K562 (cell line): ENCODE measurements at regions not wholly inside any gene's neighbourhood (a gene's known extent, or its start where the extent isn't known, plus 50 kb on each side); places are given as distances from the start of the nearest gene placed in this dataset.

Source experiments
- ATAC-seq: fragments of 200-7000 bp; cut with Tn5 transposase; 3 replicates; pipeline ENCODE4 v1.9.1; 2020; ENCODE audit warnings: moderate library complexity
- BruUV-seq: library from RNA; stranded (reverse); fragments of 400-500 nt; replicated peaks from 2 replicates; lab custom pipeline; 2021; lab: Mats Ljungman, UMichigan
- CTCF ChIA-PET: fragments of 300-600 bp; formaldehyde crosslinking; extraction: SDS; loops from one replicate; lab custom pipeline; 2021; ENCODE audit warnings: low intra/inter-chr PET ratio; lab: Yijun Ruan, JAX
- POLR2A ChIA-PET: fragments of 300-600, 350-650 bp; sonication (Branson Sonifier 250); formaldehyde crosslinking; extraction: SDS; loops from one replicate; lab custom pipeline; 2021; ENCODE audit warnings: antibody characterized with exemption, inconsistent platforms; lab: Yijun Ruan, JAX
- DNase-seq, 4 experiments: peaks; one replicate each; pipeline versions ENCODE4 v3.0.0 to v3.0.0-alpha.2; 2011 to 2018; ENCODE audit warnings: low spot score in 3 of 4, mixed read lengths in 3 of 4; ENCODE audit errors: extremely low read depth in 1 of 4
- FAIRE-seq: peaks from 2 replicates; lab custom pipeline; 2011; peaks lifted over from hg19 to GRCh38; lab: Jason Lieb, UNC
- H2AFZ ChIP-seq: 2 replicates; pipeline ENCODE4 v1.6.0; 2011; ENCODE audit warnings: low read depth, low read length, control low read depth, inconsistent platforms
- H3K27ac ChIP-seq: fragments of 200-600 bp; 3 replicates; pipeline ENCODE4 v1.8.0; 2011; ENCODE audit warnings: low read depth, mild to moderate bottlenecking, control low read depth, inconsistent platforms, low read length, moderate library complexity, mixed read lengths; ENCODE audit errors: extremely low read depth
- H3K27me3 ChIP-seq, 2 experiments: fragments of 300-600 bp in 1 of 2; 2 replicates in 1 of 2; 3 replicates in 1 of 2; pipeline versions ENCODE4 v1.6.0 to v1.8.0; 2011; ENCODE audit warnings: inconsistent platforms in 2 of 2, low read length in 2 of 2, mild to moderate bottlenecking in 1 of 2, mixed read lengths in 1 of 2, moderate library complexity in 1 of 2; ENCODE audit not compliant: control insufficient read depth in 2 of 2, insufficient read depth in 2 of 2
- H3K36me3 ChIP-seq: fragments of 300-600 bp; 3 replicates; pipeline ENCODE4 v1.8.0; 2011; ENCODE audit warnings: mild to moderate bottlenecking, low read length, inconsistent platforms; ENCODE audit not compliant: control insufficient read depth, insufficient read depth
- H3K4me1 ChIP-seq, 2 experiments: fragments of 200-600 bp in 1 of 2; replicated peaks in 1 of 2; 2 replicates in 1 of 2; 3 replicates in 1 of 2; pipeline versions ENCODE4 v1.5.1 to v1.8.0; 2011; ENCODE audit warnings: inconsistent platforms in 2 of 2, low read length in 2 of 2, mild to moderate bottlenecking in 1 of 2, mixed read lengths in 1 of 2, moderate library complexity in 1 of 2; ENCODE audit not compliant: control insufficient read depth in 2 of 2, insufficient read depth in 2 of 2
- H3K4me2 ChIP-seq: 2 replicates; pipeline ENCODE4 v1.6.1; 2011; ENCODE audit warnings: low read length, control low read depth, inconsistent platforms, mixed read lengths; ENCODE audit not compliant: insufficient read depth
- H3K4me3 ChIP-seq: fragments of 200-600 bp; sonication (generic), shearing (Covaris generic); 2 replicates; pipeline ENCODE4 v1.5.1; 2016; ENCODE audit warnings: control low read depth, inconsistent platforms
- H3K79me2 ChIP-seq: fragments of 200-600 bp; 3 replicates; pipeline ENCODE4 v1.8.0; 2011; ENCODE audit warnings: low read length, inconsistent platforms; ENCODE audit not compliant: control insufficient read depth, insufficient read depth
- H3K9ac ChIP-seq, 2 experiments: 2 replicates each; pipeline versions ENCODE4 v1.6.0 to v1.6.1; 2011; ENCODE audit warnings: low read depth in 2 of 2, low read length in 2 of 2, control low read depth in 1 of 2, inconsistent platforms in 1 of 2, mild to moderate bottlenecking in 1 of 2, mixed read lengths in 1 of 2; ENCODE audit not compliant: insufficient read depth in 1 of 2
- H3K9me1 ChIP-seq: one replicate; pipeline ENCODE4 v1.6.0; 2011; ENCODE audit warnings: inconsistent platforms, mild to moderate bottlenecking, low read length, moderate library complexity; ENCODE audit not compliant: control insufficient read depth, insufficient read depth
- H3K9me3 ChIP-seq: replicated peaks from 2 replicates; pipeline ENCODE4 v1.5.1; 2011; ENCODE audit warnings: low read depth, low read length, inconsistent platforms; ENCODE audit not compliant: control insufficient read depth, insufficient read depth
- H4K20me1 ChIP-seq: replicated peaks from 2 replicates; pipeline ENCODE4 v1.6.1; 2011; ENCODE audit warnings: low read length, inconsistent platforms, mixed read lengths; ENCODE audit not compliant: control insufficient read depth, insufficient read depth
- DPF2 ChIP-seq: fragments of 450-650 bp; IDR thresholded peaks from 2 replicates; pipeline ENCODE4 v1.6.1; 2016
- GTF3C2 ChIP-seq: IDR thresholded peaks from 3 replicates; pipeline ENCODE4 v1.6.1; 2011; ENCODE audit warnings: borderline replicate concordance, mild to moderate bottlenecking, moderate library complexity; ENCODE audit not compliant: insufficient read length; ENCODE audit errors: extremely low read depth
- HDAC8 ChIP-seq: fragments of 450-650 bp; IDR thresholded peaks from 2 replicates; pipeline ENCODE4 v1.6.1; 2016; ENCODE audit warnings: mild to moderate bottlenecking, missing genetic modification characterization, moderate library complexity, missing compliant biosample characterization
- HNRNPL ChIP-seq: fragments of 200-400 bp; formaldehyde crosslinking; IDR thresholded peaks from 2 replicates; pipeline ENCODE4 v1.6.1; 2017; ENCODE audit warnings: low read depth, mild to moderate bottlenecking, low read length
- RBBP5 ChIP-seq: fragments of 200-600 bp; sonication (generic); IDR thresholded peaks from 2 replicates; pipeline ENCODE4 v1.6.1; 2012; ENCODE audit warnings: borderline replicate concordance, mild to moderate bottlenecking, low read length, control low read depth, inconsistent platforms; ENCODE audit not compliant: insufficient read depth, poor library complexity, severe bottlenecking
- SAFB2 ChIP-seq: fragments of 200-400 bp; formaldehyde crosslinking; IDR thresholded peaks from 2 replicates; pipeline ENCODE4 v1.6.1; 2018; ENCODE audit warnings: borderline replicate concordance, low read length, low read depth, moderate library complexity; ENCODE audit not compliant: severe bottlenecking
- SMAD4 ChIP-seq: fragments of 250-450 bp; sonication (Bioruptor Pico); conservative IDR thresholded peaks from 2 replicates; pipeline ENCODE4 v1.8.0; 2021; ENCODE audit warnings: inconsistent platforms, mild to moderate bottlenecking, moderate library complexity
- TBL1XR1 ChIP-seq, 2 experiments: IDR thresholded peaks; 2 replicates each; pipeline ENCODE4 v1.6.1; 2012; ENCODE audit warnings: improper control_type of control experiment in 2 of 2, low read length in 2 of 2, mild to moderate bottlenecking in 1 of 2
- ZBTB33 ChIP-seq: sonication (generic); formaldehyde crosslinking; IDR thresholded peaks from 2 replicates; pipeline ENCODE4 v1.8.1; 2023; ENCODE audit warnings: mild to moderate bottlenecking, missing genetic modification reagents
- ZNF354B ChIP-seq: fragments of 250-450 bp; sonication (Bioruptor Pico); IDR thresholded peaks from 2 replicates; pipeline ENCODE4 v1.4.0; 2020
- ZNF561 ChIP-seq: fragments of 450-650 bp; formaldehyde crosslinking; conservative IDR thresholded peaks from 2 replicates; pipeline ENCODE4 v1.4.0; 2020; ENCODE audit warnings: mild to moderate bottlenecking, moderate library complexity
- ZNF778 ChIP-seq: fragments of 450-650 bp; formaldehyde crosslinking; IDR thresholded peaks from 2 replicates; pipeline ENCODE4 v1.4.0; 2020; ENCODE audit warnings: mild to moderate bottlenecking, moderate library complexity
- WGBS: fragments of 100-300 bp; shearing (Covaris generic); methylation state at CpG from one replicate; pipeline ENCODE4 v1.1.6; 2016; ENCODE audit warnings: low coverage, mixed read lengths; ENCODE audit not compliant: insufficient coverage; ENCODE audit errors: missing lambda C conversion rate; 5-methylcytosine and 5-hydroxymethylcytosine counted together
- in situ Hi-C: fragments of 300-500 bp; cut with MboI; formaldehyde crosslinking; loops from 4 replicates; pipeline ENCODE4 v1.15.0; 2018; ENCODE audit warnings: inconsistent platforms, mixed read lengths
- intact Hi-C: fragments of 100-400 bp; cut with micrococcal nuclease; formaldehyde crosslinking; loops from 2 replicates; pipeline ENCODE4 v1.14.2; 2022

GRCh38 chr4:114208574-114209151 lies 229.2 kb upstream of the ARSJ start:
- H3K4me2 ChIP-seq: no peak overlapping the region
- H3K79me2 ChIP-seq: no peaks in the 10 kb centered on the region
- no peak for DNase-seq
- no peaks in the 10 kb centered on the region for H3K9me3 ChIP-seq
- no peaks in the 10 kb centered on the region for H4K20me1 ChIP-seq
- H3K4me1 ChIP-seq: no peaks in the 10 kb centered on the region
- FAIRE-seq: no peak
- WGBS: 0% methylated on average over 3 of the region's 3 CpGs
- H3K27me3 ChIP-seq: no peaks in the 10 kb centered on the region
- intact Hi-C loops (no loop called here), in situ Hi-C loops (no loop called here)
- ChIA-PET POLR2A (no interaction called here), CTCF (no interaction called here)
- BruUV-seq: no TSS peak
- no peak overlapping the region for H3K27ac ChIP-seq
- H3K9me1 ChIP-seq: no peaks in the 10 kb centered on the region
- no peaks in the 10 kb centered on the region for H3K36me3 ChIP-seq
- H3K4me3 ChIP-seq: no peak overlapping the region
- H3K9ac ChIP-seq: no peak overlapping the region
- TF ChIP-seq ZBTB33 (CRISPR knock-in tag) (no peak), RBBP5 (no peak), TBL1XR1 (IDR thresholded peaks at IDR 0.05; ENCODE audit: low read length in 2 of 2) (no peak)
- H2AFZ ChIP-seq: no peak overlapping the region
- ATAC-seq: no peak

GRCh38 chr4:114209584-114209983 lies 230.1 kb upstream of the ARSJ start:
- no TSS peak for BruUV-seq
- in situ Hi-C loops (no loop called here), intact Hi-C loops (no loop called here)
- TF ChIP-seq ZNF354B (CRISPR knock-in tag): no peak
- TF ChIP-seq SMAD4 (CRISPR knock-in tag): no peak
- no peak for TF ChIP-seq ZNF561 (CRISPR knock-in tag)
- no peak for TF ChIP-seq DPF2
- no peak for TF ChIP-seq ZNF778
- TF ChIP-seq GTF3C2: no peak
- no peak for TF ChIP-seq SAFB2
- TF ChIP-seq HNRNPL: no peak
- TF ChIP-seq HDAC8 (tag): no peak
- Histone ChIP-seq H2AFZ (no peak overlapping the region), H3K4me3 (no peak overlapping the region), H3K27ac (no peak overlapping the region), H3K9me1 (no peaks in the 10 kb centered on the region), H3K27me3 (no peaks in the 10 kb centered on the region), H3K36me3 (no peaks in the 10 kb centered on the region), H4K20me1 (no peaks in the 10 kb centered on the region), H3K4me2 (no peak overlapping the region), H3K9ac (no peak overlapping the region), H3K4me1 (no peaks in the 10 kb centered on the region), H3K9me3 (no peaks in the 10 kb centered on the region), H3K79me2 (no peaks in the 10 kb centered on the region)
- DNase-seq (no peak), FAIRE-seq (no peak), ATAC-seq (no peak)
- ChIA-PET POLR2A (no interaction called here), CTCF (no interaction called here)
